HEK293 (cell line): ENCODE measurements at regions not wholly inside any gene's neighbourhood (a gene's known extent, or its start where the extent isn't known, plus 50 kb on each side); places are given as distances from the start of the nearest gene placed in this dataset.

Experiments used
- CTCF ChIA-PET: fragments of 350-600 bp; formaldehyde crosslinking; extraction: SDS; loops from one replicate; lab custom pipeline; 2021; ENCODE audit warnings: antibody characterized with exemption; lab: Yijun Ruan, JAX
- POLR2A ChIA-PET: fragments of 300-600 bp; formaldehyde crosslinking; extraction: SDS; loops from one replicate; lab custom pipeline; 2020; ENCODE audit warnings: antibody characterized with exemption, inconsistent platforms; lab: Yijun Ruan, JAX
- H3K27ac ChIP-seq: fragments of 200-500 bp; sonication (Bioruptor generic); 2 replicates; pipeline ENCODE4 v1.5.1; 2014; ENCODE audit warnings: low read depth, low read length, control low read depth, inconsistent platforms; ENCODE audit errors: extremely low read depth
- H3K36me3 ChIP-seq, 2 experiments: fragments of 200-500 bp in 1 of 2; sonication (Bioruptor generic) in 1 of 2; 1 replicate in 1 of 2; 2 replicates in 1 of 2; pipeline ENCODE4 v1.5.1; 2014 to 2017; ENCODE audit warnings: inconsistent platforms in 2 of 2, low read length in 2 of 2; ENCODE audit not compliant: control insufficient read depth in 2 of 2, insufficient read depth in 1 of 2
- H3K4me1 ChIP-seq: fragments of 200-500 bp; sonication (Bioruptor generic); 2 replicates; pipeline ENCODE4 v1.5.1; 2014; ENCODE audit warnings: mild to moderate bottlenecking, low read length, inconsistent platforms; ENCODE audit not compliant: control insufficient read depth, insufficient read depth
- H3K4me3 ChIP-seq: 2 replicates; pipeline ENCODE4 v1.5.1; 2011; ENCODE audit warnings: low read depth, mild to moderate bottlenecking, control low read depth, low read length, moderate library complexity
- H3K9me3 ChIP-seq: fragments of 200-500 bp; sonication (Bioruptor generic); 2 replicates; pipeline ENCODE4 v1.5.1; 2014; ENCODE audit warnings: low read depth, low read length, inconsistent platforms; ENCODE audit not compliant: control insufficient read depth, insufficient read depth
- ATF2 ChIP-seq: fragments of 450-650 bp; formaldehyde crosslinking; IDR thresholded peaks from 2 replicates; pipeline ENCODE4 v1.5.1; 2016; ENCODE audit warnings: missing biosample characterization, missing genetic modification characterization, low read depth
- KLF1 ChIP-seq: fragments of 450-650 bp; formaldehyde crosslinking; IDR thresholded peaks from 2 replicates; pipeline ENCODE4 v1.5.1; 2016; ENCODE audit warnings: missing biosample characterization, missing genetic modification characterization
- KLF16 ChIP-seq: fragments of 450-650 bp; formaldehyde crosslinking; IDR thresholded peaks from 2 replicates; pipeline ENCODE4 v1.5.1; 2017; ENCODE audit warnings: missing biosample characterization, missing genetic modification characterization
- KLF7 ChIP-seq: fragments of 450-650 bp; formaldehyde crosslinking; IDR thresholded peaks from 2 replicates; pipeline ENCODE4 v1.5.1; 2016; ENCODE audit warnings: missing biosample characterization, missing genetic modification characterization, borderline replicate concordance
- PRDM4 ChIP-seq: fragments of 450-650 bp; formaldehyde crosslinking; IDR thresholded peaks from 2 replicates; pipeline ENCODE4 v1.5.1; 2017; ENCODE audit warnings: missing biosample characterization, missing genetic modification characterization
- REPIN1 ChIP-seq: fragments of 450-650 bp; formaldehyde crosslinking; IDR thresholded peaks from 2 replicates; pipeline ENCODE4 v1.5.1; 2017; ENCODE audit warnings: missing biosample characterization, missing genetic modification characterization, low read depth
- ZBTB17 ChIP-seq: fragments of 450-650 bp; formaldehyde crosslinking; IDR thresholded peaks from 2 replicates; pipeline ENCODE4 v1.5.1; 2016; ENCODE audit warnings: missing biosample characterization, missing genetic modification characterization
- ZBTB21 ChIP-seq: fragments of 450-650 bp; formaldehyde crosslinking; IDR thresholded peaks from 2 replicates; pipeline ENCODE4 v1.5.1; 2017; ENCODE audit warnings: missing biosample characterization, missing genetic modification characterization
- ZNF10 ChIP-seq: fragments of 450-650 bp; formaldehyde crosslinking; IDR thresholded peaks from 2 replicates; pipeline ENCODE4 v1.5.1; 2017; ENCODE audit warnings: missing biosample characterization, missing genetic modification characterization
- ZNF18 ChIP-seq: fragments of 450-650 bp; formaldehyde crosslinking; IDR thresholded peaks from 2 replicates; pipeline ENCODE4 v1.5.1; 2016; ENCODE audit warnings: missing biosample characterization, missing genetic modification characterization
- ZNF202 ChIP-seq: fragments of 450-650 bp; formaldehyde crosslinking; IDR thresholded peaks from 2 replicates; pipeline ENCODE4 v1.5.1; 2016; ENCODE audit warnings: missing biosample characterization, missing genetic modification characterization, borderline replicate concordance
- ZNF274 ChIP-seq, 2 experiments: fragments of 200-500 bp in 1 of 2; fragments of 450-650 bp in 1 of 2; sonication (Bioruptor generic) in 1 of 2; formaldehyde crosslinking in 1 of 2; IDR thresholded peaks; 2 replicates each; pipeline versions ENCODE4 v1.5.1 to v1.6.1; 2014 to 2016; ENCODE audit warnings: borderline replicate concordance in 1 of 2, inconsistent platforms in 1 of 2, low read length in 1 of 2, missing biosample characterization in 1 of 2, missing genetic modification characterization in 1 of 2
- ZNF292 ChIP-seq: fragments of 450-650 bp; formaldehyde crosslinking; IDR thresholded peaks from 2 replicates; pipeline ENCODE4 v1.5.1; 2016; ENCODE audit warnings: low read depth, missing biosample characterization, missing genetic modification characterization, borderline replicate concordance
- ZNF354C ChIP-seq: fragments of 450-650 bp; formaldehyde crosslinking; IDR thresholded peaks from 2 replicates; pipeline ENCODE4 v1.5.1; 2016; ENCODE audit warnings: missing biosample characterization, missing genetic modification characterization, low read depth, borderline replicate concordance
- ZNF366 ChIP-seq: fragments of 450-650 bp; formaldehyde crosslinking; conservative IDR thresholded peaks from 2 replicates; pipeline ENCODE4 v1.5.1; 2016; ENCODE audit warnings: missing biosample characterization, missing genetic modification characterization
- ZNF514 ChIP-seq: fragments of 450-650 bp; formaldehyde crosslinking; IDR thresholded peaks from 2 replicates; pipeline ENCODE4 v1.5.1; 2016; ENCODE audit warnings: missing biosample characterization, missing genetic modification characterization
- ZNF623 ChIP-seq: fragments of 450-650 bp; formaldehyde crosslinking; IDR thresholded peaks from 2 replicates; pipeline ENCODE4 v1.5.1; 2016; ENCODE audit warnings: missing biosample characterization, missing genetic modification characterization
- ZNF629 ChIP-seq: fragments of 450-650 bp; formaldehyde crosslinking; IDR thresholded peaks from 2 replicates; pipeline ENCODE4 v1.5.1; 2017; ENCODE audit warnings: missing biosample characterization, missing genetic modification characterization
- ZNF658 ChIP-seq: fragments of 450-650 bp; formaldehyde crosslinking; IDR thresholded peaks from 2 replicates; pipeline ENCODE4; 2016; ENCODE audit warnings: missing biosample characterization, missing genetic modification characterization
- ZNF704 ChIP-seq: fragments of 450-650 bp; formaldehyde crosslinking; IDR thresholded peaks from 2 replicates; pipeline ENCODE4 v1.5.1; 2016; ENCODE audit warnings: missing biosample characterization, missing genetic modification characterization
- ZSCAN16 ChIP-seq: fragments of 450-650 bp; formaldehyde crosslinking; IDR thresholded peaks from 2 replicates; pipeline ENCODE4 v1.5.1; 2016; ENCODE audit warnings: missing biosample characterization, missing genetic modification characterization
- ZXDB ChIP-seq: fragments of 450-650 bp; formaldehyde crosslinking; IDR thresholded peaks from 2 replicates; pipeline ENCODE4 v1.5.1; 2016; ENCODE audit warnings: missing biosample characterization, missing genetic modification characterization
- TF ChIP-seq, protein P1 (sequence below): fragments of 450-650 bp; formaldehyde crosslinking; IDR thresholded peaks from 2 replicates; pipeline ENCODE4 v1.5.1; 2017; ENCODE audit warnings: missing biosample characterization, missing genetic modification characterization
- TF ChIP-seq, protein P2 (sequence below): fragments of 450-650 bp; formaldehyde crosslinking; IDR thresholded peaks from 2 replicates; pipeline ENCODE4 v1.5.1; 2017; ENCODE audit warnings: missing biosample characterization, missing genetic modification characterization

DNA sequence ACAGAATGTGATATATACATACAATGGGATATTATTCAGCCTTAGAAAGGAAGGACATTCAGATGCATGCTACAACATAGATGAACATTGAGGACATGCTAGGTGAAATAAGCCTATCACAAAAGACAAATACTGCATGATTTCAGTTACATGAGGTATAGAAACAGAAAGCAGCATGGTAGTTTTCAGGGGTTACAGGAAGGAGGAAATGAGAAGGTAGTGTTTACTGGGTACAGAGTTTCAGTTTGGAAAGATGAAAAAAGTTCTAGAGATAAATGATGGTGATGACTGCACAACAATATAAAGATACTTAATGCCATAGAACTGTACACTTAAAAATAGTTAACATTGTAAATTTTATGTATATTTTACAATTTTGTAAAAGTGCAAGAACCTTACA, 266.7 kb upstream of the C11orf87 start (continued):
- TF ChIP-seq ZNF354C (tag by site-specific recombination) (no peak), ZNF10 (tag by site-specific recombination) (no peak)
- TF ChIP-seq, all 188 proteins: peak for 0

- ChIA-PET CTCF (no interaction called here), POLR2A (no interaction called here)
- TF ChIP-seq ZNF292 (tag by site-specific recombination): no peak
- TF ChIP-seq ZBTB21: no peak
- TF ChIP-seq ZNF658 (tag by site-specific recombination): no peak
- no peak for TF ChIP-seq REPIN1 (tag by site-specific recombination)
- TF ChIP-seq KLF1: no peak
- TF ChIP-seq ZNF704 (tag by site-specific recombination): no peak
- Histone ChIP-seq H3K36me3 (no peaks in the 10 kb centered on the region), H3K4me1 (no peaks in the 10 kb centered on the region), H3K9me3 (no peaks in the 10 kb centered on the region), H3K27ac (no peak overlapping the region), H3K4me3 (no peak overlapping the region)
These were observed 257.0 kb upstream of the C11orf87 start for GRCh38 chr11:109165035-109165434.

DNA sequence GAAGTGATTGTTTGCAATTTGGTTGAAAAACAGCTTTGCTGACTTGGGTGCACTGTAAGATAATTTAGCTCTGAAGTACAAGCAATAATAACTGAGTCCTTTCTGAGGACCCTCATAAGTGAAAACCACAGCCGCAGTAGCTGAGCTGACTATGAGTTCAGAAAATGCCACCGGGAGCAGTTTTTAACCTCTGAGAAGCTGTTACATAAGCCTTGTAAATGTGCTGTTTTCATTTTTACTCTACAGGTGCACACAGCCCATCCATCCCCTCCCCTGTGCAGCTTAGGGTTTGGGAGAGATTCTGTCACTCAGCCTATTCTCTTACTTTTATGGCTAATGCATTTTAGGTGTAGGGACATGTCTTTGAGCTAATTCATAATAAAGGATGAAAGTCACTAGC, 255.5 kb upstream of the C11orf87 start:
- Histone ChIP-seq H3K36me3 (no peaks in the 10 kb centered on the region), H3K4me1 (no peaks in the 10 kb centered on the region), H3K4me3 (no peak overlapping the region), H3K9me3 (no peaks in the 10 kb centered on the region), H3K27ac (no peak overlapping the region)
- ChIA-PET POLR2A (no interaction called here), CTCF (interaction anchor here (0.7 kb wide), 1 partner anchor 943 kb away, joined by 3 read pairs; no protein-coding TSS in a partner anchor)
- no peak for TF ChIP-seq KLF7 (tag by site-specific recombination)
- TF ChIP-seq ZBTB17 (tag by site-specific recombination): no peak
- TF ChIP-seq ZNF18 (tag by site-specific recombination): no peak
- TF ChIP-seq, protein P1, sequence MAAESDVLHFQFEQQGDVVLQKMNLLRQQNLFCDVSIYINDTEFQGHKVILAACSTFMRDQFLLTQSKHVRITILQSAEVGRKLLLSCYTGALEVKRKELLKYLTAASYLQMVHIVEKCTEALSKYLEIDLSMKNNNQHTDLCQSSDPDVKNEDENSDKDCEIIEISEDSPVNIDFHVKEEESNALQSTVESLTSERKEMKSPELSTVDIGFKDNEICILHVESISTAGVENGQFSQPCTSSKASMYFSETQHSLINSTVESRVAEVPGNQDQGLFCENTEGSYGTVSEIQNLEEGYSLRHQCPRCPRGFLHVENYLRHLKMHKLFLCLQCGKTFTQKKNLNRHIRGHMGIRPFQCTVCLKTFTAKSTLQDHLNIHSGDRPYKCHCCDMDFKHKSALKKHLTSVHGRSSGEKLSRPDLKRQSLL (tag by site-specific recombination): no peak
- TF ChIP-seq ZSCAN16 (tag by site-specific recombination): no peak
- no peak for TF ChIP-seq ZXDB (tag by site-specific recombination)
- TF ChIP-seq, protein P2, sequence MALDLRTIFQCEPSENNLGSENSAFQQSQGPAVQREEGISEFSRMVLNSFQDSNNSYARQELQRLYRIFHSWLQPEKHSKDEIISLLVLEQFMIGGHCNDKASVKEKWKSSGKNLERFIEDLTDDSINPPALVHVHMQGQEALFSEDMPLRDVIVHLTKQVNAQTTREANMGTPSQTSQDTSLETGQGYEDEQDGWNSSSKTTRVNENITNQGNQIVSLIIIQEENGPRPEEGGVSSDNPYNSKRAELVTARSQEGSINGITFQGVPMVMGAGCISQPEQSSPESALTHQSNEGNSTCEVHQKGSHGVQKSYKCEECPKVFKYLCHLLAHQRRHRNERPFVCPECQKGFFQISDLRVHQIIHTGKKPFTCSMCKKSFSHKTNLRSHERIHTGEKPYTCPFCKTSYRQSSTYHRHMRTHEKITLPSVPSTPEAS (tag by site-specific recombination): no peak
- TF ChIP-seq ZNF274 (IDR thresholded peaks at IDR 0.05; ENCODE audit: low read length): no peak
- TF ChIP-seq ZNF274 (tag by site-specific recombination; IDR thresholded peaks at IDR 0.05; ENCODE audit: borderline replicate concordance): no peak
- no peak for TF ChIP-seq ATF2 (tag by site-specific recombination)
- no peak for TF ChIP-seq ZNF202
- TF ChIP-seq ZNF514 (tag by site-specific recombination): no peak
- no peak for TF ChIP-seq PRDM4 (tag by site-specific recombination)
- TF ChIP-seq ZNF623: no peak
- no peak for TF ChIP-seq ZNF366 (tag by site-specific recombination)
- TF ChIP-seq ZNF629: no peak
- TF ChIP-seq KLF16 (tag by site-specific recombination): no peak
